DMS 273 (cell line): ENCODE measurements at regions not wholly inside any gene's neighbourhood (a gene's known extent, or its start where the extent isn't known, plus 50 kb on each side); places are given as distances from the start of the nearest gene placed in this dataset.
"Not testable (repeated sequence)": the region's sequence is repeated elsewhere in the genome, so short reads cannot be mapped to it uniquely, and the experiment has no call there.

Experiments used
- DNase-seq: peaks from one replicate; lab custom pipeline; 2025; ENCODE audit not compliant: unreplicated experiment; lab: John Stamatoyannopoulos, UW

- no peak for DNase-seq
Observed at GRCh38 chr14:45867046-45867894, 614.3 kb upstream of the MIS18BP1 start.

- peak; percentile 13 for DNase-seq
Observed at GRCh38 chr14:45838597-45838996, 585.6 kb upstream of the MIS18BP1 start.

GRCh38 chr14:45819107-45819506 lies 566.1 kb upstream of the MIS18BP1 start:
- DNase-seq: no peak

GRCh38 chr14:45811155-45811554 lies 558.2 kb upstream of the MIS18BP1 start:
- no peak for DNase-seq

- no peak for DNase-seq
Observed at GRCh38 chr14:45810152-45810872, 557.3 kb upstream of the MIS18BP1 start.

DNA sequence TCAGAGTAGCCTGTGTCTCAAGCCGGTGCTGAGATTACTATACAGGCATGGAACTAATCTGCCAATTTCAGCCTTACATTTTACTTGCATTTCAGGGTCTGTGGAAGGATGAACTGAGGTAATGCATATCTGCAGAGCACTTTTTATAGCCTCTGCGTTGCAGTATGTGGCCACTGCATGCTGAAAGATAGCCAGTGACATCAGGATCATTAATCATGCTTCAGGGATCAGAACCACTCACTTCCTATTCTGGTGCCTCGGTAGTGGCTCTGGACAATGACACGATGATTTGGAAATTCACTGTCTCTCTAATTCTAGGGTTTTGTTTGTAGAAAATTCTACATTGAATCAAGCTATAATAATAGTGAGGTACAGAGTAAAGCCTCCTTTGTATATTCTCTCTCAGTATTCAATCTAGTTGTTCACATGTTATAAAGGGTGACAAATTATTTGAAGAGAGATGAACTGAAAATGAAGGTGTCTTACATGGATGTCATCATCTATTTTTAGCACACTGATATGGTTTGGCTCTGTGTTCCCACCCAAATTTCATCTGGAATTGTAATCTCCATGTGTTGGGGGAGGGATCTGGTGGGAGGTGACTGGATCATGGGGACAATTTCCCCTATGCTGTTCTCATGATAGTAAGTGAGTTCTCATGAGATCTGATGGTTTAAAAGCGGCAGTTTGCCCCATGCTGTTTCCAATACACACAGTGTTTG lies 554.3 kb upstream of the MIS18BP1 start:
- no peak for DNase-seq

GRCh38 chr14:45799511-45799910 lies 546.5 kb upstream of the MIS18BP1 start:
- DNase-seq: no peak

DNA sequence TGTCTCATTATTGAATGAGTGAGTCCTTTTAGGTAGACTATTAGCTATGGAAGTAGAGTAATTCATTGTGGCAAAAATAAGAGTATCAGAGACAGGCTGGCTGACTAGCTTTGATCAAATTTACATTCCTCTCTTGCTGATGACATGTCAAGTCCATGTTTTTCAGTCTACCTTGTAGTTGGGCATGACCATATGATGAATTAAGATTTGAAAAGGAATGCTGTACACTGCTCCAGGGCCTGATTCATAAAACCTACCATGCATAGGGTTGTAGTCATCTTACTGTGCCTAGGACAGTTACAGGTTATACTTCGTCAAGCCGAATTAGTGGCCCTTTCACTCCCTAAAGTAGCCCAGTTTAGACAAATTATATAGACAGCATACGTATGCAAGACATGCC lies 545.7 kb upstream of the MIS18BP1 start:
- no peak for DNase-seq

DNA sequence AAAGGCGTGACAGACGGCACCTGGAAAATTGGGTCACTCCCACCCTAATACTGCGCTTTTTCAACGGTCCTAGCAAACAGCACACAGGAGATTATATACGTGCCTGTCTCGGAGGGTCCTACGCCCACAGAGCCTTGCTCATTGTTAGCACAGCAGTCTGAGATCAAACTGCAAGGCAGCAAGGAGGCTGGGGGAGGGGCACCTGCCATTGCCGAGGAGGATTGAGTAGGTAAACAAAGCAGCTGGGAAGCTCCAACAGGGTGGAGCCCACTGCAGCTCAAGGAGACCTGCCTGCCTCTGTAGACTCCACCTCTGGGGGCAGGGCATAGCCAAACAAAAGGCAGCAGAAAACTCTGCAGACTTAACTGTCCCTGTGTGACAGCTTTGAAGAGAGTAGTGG lies 543.0 kb upstream of the MIS18BP1 start:
- not testable (repeated sequence) for DNase-seq

GRCh38 chr14:45793081-45793480 lies 540.1 kb upstream of the MIS18BP1 start:
- DNase-seq: no peak

- no peak for DNase-seq
Observed at GRCh38 chr14:45790293-45790692, 537.3 kb upstream of the MIS18BP1 start.

DNA sequence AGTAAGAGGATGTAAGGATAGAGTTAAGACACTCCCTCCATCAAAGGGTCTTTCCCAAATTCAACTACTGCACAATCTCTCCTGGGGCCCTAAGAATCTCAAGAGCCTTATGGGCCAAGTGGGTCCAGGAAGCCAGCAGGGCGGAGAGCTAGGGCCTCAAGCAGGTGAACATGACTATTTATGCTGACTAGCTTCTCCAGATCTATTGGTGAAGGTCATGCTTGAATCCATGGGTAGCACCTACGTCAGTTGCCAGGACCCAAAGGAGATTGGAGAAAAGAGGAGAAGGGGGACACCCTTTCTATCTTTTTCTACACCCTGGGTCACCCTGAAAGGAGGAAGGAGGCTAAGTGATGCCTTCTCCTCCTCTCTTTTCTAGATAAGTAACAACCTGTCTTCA lies 534.2 kb upstream of the MIS18BP1 start:
- no peak for DNase-seq

DNA sequence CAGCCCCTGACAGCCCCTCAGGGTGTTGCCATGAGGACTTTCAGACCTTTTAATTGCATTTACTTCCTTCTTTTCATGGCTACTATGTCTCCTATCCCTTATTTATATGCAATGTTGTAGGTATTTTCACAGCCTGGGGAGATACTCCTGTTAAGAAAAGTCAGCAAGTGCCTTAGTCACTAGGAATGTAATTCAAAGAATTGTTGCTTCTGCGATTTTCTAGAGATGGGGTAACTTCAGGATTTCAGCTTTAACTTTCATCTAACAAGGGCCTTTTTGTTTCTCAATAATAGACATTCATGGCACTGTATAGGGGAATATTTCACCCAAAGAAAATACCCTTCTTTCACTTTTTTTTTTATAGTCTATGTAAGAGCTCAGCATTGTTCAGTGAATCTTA lies 533.3 kb upstream of the MIS18BP1 start:
- no peak for DNase-seq

- no peak for DNase-seq
Observed at GRCh38 chr14:45785240-45785639, 532.2 kb upstream of the MIS18BP1 start.

DNA sequence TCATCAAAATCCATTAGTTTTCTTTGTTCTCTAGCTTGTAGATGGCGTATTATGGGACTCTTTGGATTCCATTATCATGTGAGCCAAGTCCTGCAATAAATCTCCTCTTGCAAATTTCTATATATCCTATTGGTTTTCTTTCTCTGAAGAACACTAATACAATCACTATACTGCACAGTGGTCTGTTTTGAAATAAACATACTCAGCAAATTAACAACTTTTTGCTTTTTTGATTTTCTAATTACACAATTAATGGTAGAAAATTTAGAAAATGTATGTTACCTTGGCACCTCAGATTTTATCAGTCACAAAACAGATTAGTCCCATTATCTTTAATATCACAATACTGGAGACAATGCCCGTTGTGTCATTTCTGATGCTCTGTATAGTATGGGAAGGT lies 513.2 kb upstream of the MIS18BP1 start:
- DNase-seq: no peak

DNA sequence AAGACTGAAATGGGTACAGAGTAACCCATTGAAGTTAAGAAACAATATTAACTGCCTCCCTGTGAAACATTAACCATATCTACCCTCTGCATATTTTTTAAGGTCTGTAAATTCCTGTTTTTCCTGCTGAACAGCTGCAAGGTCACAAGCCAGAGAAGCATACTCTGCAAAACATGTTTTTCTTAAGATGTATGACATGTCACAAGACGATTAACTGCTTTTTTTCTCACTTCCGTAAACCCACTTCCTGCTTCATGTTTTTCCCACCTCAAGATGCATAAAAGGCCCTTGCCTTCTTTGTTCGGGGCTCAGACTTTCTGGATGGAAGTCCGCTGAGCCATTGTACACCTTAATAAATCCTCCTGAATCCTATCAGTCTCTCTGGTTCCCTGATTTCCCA lies 504.7 kb upstream of the MIS18BP1 start:
- DNase-seq: no peak

GRCh38 chr14:45756412-45756811 lies 503.4 kb upstream of the MIS18BP1 start:
- DNase-seq: not testable (repeated sequence)

GRCh38 chr14:45743884-45744283 lies 490.9 kb upstream of the MIS18BP1 start:
- no peak for DNase-seq

- DNase-seq: no peak
Observed at GRCh38 chr14:45742187-45742586, 489.2 kb upstream of the MIS18BP1 start.

DNA sequence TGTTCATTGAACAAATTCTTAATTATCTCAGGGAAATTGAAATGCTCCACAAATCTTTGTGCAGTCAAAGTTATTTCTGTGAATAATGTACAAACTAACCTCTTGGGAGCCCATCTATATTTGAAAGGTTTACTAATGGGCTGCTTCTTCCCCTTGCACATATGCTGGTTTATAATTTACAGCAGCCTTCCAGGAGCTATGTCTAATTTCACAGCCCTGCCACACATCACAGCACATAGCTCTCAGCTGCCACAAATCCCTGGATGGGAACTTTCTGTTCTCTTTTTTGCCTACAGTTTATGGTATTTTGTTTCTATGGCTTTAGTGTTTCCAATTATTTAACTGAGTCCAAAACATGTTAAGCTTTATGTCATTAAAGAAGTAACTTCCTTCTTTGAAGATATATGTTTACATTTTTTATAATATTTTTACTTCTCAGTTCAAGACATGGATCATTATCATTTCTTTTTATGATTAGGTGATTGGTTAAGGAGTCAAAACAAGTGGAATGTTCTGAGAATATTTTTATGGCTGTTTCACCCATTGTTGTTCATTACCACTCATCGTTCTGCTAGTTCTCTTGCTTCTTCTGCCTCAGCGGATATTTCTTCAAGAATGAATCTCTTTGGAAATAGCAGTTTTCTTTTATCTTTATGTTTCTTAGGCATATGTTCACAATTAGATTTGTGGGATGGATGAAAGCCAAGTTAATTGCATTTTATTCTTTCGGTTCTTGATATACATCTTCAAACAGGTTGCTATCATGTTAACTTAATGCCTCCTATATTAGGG lies 475.6 kb upstream of the MIS18BP1 start:
- no peak for DNase-seq

GRCh38 chr14:45727133-45727532 lies 474.1 kb upstream of the MIS18BP1 start:
- DNase-seq: no peak
